ENCODE measurements at regions not wholly inside any gene's neighbourhood (a gene's known extent, or its start where the extent isn't known, plus 50 kb on each side); places are given as distances from the start of the nearest gene placed in this dataset.

DNA sequence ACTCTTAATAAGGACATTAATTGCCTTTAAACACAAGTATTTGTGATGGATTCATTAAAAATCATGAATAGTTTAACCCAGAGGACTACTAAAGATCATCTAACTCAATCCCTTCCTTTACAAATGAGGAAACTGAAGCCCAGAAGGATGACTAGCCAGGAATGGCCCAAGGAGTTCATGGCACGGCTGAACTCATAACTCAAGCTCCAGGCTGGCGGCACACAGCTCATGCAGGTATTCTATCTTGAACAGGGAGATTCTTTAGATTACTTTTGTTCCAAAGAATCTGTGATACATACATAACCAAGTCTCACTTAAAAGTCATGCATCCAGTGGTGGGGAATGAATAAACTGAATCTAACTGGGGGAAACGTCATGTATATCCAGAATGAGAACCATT is 495.5 kb downstream of the ACTL7B start:
- no peak for DNase-seq (ENCODE audit: low read depth, low spot score)

GRCh38 chr9:108356806-108357205 is 499.0 kb downstream of the ACTL7B start:
- no peak for DNase-seq (ENCODE audit: low read depth, low spot score)

- no peak for DNase-seq (ENCODE audit: low read depth, low spot score)
Observed at GRCh38 chr9:108351571-108351970, 504.2 kb downstream of the ACTL7B start.

DNA sequence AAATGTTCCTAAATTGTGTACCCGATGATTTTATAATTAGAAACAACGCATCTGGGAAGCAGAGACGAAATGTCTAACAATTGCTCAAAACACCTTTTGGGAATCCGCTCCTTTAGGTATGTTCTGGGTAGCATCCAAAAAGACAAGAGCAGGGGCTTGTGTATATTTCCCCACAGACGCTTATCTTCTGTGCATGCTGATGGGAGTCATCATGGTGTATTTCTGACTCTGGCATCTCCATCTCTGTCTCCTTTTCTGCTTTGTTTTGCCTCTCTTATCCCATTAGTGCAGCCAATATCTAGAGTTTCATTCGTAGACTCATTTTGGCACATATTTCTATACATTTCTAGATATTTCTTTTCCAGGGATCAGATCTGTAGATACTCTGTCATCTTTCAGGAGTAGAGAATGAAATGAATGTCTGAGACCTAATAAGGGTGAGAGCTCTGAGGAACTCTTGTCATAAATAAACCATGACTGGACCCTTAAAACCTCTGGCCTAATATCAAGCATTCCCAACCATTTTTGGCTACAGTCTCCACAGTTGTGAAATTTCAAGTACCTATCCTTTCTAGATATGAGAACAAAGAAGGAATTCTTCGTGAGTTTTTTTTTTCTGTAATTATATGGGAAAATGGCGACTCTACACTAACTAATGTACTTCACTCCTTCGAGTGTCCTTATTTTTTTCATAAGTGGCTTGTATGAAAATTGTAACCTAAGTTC is 508.2 kb downstream of the ACTL7B start:
- DNase-seq (ENCODE audit: low read depth, low spot score): no peak

DNA sequence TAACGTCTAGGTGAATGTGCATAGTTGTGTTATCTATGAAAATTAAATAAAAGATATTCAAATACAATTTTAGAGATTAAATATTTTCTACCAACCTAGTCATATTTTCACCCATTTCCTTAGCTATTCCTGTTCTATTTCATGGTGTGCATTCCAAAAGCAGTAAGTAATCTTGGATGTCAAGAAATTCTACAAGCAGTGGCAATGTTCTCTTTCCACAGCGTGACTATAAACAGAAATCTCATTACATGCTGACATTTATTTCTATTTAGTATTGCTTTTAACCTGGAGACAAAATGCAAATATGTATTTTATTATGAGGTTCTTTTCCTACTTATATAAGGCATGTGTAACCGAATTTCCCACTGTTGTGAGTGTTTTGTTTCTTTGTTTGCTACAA is 510.0 kb downstream of the ACTL7B start:
- DNase-seq (ENCODE audit: low read depth, low spot score): no peak

- no peak for DNase-seq (ENCODE audit: low read depth, low spot score)
Observed at GRCh38 chr9:108339251-108339650, 516.5 kb downstream of the ACTL7B start.

DNA sequence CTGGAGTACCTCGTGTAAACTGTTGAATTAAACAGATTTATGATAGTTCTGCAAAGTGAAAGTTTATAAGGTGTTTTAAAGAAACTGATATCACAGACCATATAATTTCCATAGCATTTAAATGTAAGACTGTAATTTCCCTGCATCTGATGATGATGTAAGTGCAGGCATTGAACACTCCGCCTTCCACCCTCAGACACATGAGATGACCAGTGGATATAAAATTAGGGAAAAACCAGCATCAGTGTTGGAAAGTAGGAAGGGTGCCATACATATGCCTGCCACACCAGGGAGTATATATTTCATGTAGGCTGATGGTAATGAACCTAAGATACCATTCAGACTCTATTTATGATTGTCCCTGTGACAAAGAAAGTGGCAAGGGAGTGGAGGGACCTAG is 519.2 kb downstream of the ACTL7B start:
- no peak for DNase-seq (ENCODE audit: low read depth, low spot score)

GRCh38 chr9:108333530-108333983 is 522.2 kb downstream of the ACTL7B start:
- DNase-seq (ENCODE audit: low read depth, low spot score): peak; percentile 7

GRCh38 chr9:108331596-108331995 is 524.2 kb downstream of the ACTL7B start:
- peak; percentile 38 for DNase-seq (ENCODE audit: low read depth, low spot score)

- no peak for DNase-seq (ENCODE audit: low read depth, low spot score)
Observed at GRCh38 chr9:108325406-108325805, 530.4 kb downstream of the ACTL7B start.

DNA sequence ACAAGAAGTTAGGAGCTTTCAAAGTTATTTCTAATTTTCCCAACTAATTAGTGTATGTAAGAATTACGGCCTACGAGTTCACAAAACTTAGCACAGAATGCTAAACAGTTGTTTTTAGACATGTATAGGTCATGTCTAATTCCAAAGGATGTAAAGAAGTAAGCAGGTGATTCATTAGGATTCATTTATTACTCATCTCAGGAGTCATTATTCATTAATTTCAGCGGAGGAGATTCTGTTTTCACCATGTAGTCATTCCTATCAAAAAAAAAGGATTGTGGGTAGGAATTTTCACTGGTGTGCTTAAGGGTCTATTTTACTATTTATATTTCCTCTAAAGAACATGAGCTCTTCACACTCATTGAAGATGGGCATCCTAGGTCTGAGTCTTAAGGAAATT is 532.2 kb downstream of the ACTL7B start:
- no peak for DNase-seq (ENCODE audit: low read depth, low spot score)

DNA sequence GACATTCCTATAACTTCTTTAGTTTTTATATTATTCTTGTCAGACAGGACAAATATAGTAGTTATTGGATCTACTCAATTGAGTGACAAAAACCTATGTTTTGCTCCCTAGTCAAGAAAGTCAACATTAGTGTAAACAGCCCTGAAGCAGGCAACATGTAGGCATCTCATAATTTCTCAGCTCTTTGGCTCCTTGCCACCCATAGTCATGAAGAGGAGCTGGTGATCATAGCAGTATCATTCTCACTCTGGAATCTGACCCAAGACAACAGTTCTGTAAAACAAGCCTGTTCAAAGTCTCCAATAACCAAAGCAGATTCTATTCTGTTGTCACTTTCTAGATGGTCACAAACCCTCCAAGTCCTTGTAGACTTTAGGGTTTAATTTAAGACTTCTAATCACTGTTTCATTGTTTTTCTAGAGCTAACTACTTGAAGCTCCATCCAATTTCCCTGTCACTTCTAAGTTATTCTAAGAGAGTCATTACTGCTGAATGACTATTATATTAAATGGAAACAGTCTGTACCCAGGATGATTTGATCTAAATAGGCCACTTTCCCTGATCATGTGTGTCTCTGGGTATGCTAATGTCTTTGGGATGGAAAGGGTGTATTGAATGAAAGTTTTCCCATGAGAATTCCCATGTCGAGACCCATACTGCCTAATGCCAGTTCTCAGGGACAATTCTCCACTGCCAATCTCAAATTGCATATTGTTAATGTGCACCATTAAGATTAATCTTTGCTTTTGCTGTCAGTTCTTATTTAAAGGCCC is 533.3 kb downstream of the ACTL7B start:
- no peak for DNase-seq (ENCODE audit: low read depth, low spot score)

- no peak for DNase-seq (ENCODE audit: low read depth, low spot score)
Observed at GRCh38 chr9:108316630-108317029, 539.2 kb downstream of the ACTL7B start.

DNA sequence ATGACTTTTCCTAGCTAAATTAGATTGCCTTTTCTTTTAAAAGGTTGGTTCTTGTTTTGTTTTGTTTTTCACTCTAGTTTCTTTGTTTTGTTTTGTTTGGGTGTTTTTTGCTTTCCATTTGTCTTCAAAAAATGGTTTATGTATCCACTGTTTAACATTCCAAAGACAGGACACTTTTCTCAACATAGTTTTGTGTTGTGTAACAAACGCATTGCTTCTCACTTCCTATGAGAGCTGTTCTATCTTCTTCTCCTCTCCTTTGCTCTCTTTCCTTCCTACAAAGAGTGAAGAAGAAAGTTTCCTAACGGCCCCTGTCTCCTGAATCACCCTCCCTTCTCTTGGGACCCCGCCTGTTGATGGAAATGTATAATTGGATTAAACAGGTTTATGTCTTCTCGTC is 539.7 kb downstream of the ACTL7B start:
- DNase-seq (ENCODE audit: low read depth, low spot score): no peak

- DNase-seq (ENCODE audit: low read depth, low spot score): no peak
Observed at GRCh38 chr9:108311745-108312144, 544.0 kb downstream of the ACTL7B start.

DNA sequence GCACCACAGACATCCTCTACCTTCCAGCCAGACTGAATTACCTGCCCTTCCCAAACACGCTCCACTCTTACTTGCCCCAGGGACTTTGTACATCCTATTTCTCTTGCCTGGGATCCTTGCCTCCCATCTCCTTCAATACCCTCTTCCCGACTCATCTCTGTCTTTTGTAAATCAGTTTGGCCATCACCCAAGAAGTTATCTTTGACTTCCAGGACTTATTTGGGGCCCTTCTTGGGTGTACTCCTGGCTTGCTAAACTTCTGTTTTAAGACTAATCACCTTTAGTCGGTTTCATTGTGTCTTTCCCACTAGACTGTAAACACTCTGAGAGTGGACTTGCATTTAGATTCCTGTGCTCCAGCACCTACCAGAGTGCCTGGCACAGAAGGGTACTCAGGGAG is 545.6 kb downstream of the ACTL7B start:
- no peak for DNase-seq (ENCODE audit: low read depth, low spot score)

- no peak for DNase-seq (ENCODE audit: low read depth, low spot score)
Observed at GRCh38 chr9:108300306-108301287, 555.2 kb downstream of the ACTL7B start.

DNA sequence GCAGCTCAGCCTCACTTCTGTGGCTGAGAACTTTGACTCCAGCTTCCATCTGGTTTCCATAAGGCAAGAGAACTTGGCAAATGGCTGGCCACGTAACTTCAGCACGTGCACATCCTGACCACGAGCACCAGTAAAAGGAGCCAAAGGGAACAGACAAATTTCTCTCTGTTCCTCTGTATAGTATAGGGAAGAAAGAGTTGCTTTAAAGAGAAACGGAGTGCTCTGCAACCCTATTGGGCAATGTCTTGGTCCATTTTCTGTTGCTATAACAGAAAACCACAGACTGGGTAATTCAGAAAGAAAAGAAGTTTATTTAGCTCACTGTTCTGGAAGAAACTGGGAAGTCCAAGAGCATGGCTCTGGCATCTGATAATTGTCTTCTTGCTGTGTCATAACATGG is 558.7 kb downstream of the ACTL7B start:
- no peak for DNase-seq (ENCODE audit: low read depth, low spot score)

- no peak for DNase-seq (ENCODE audit: low read depth, low spot score)
Observed at GRCh38 chr9:108296056-108296455, 559.7 kb downstream of the ACTL7B start.

DNA sequence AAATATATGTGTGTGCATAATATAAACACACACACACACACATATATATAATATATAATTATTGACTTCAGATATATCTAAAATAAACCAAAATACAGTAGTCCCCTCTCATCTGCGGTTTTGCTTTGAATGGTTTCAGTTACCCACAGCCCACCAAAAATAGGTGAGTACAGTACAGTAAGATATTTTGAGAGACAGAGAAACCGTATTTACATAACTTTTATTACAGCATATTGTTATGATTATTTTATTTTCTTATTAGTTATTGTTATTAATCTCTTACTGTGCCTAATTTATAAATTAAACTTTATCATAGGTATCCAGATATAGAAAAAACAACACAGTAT is 564.2 kb downstream of the ACTL7B start:
- no peak for DNase-seq (ENCODE audit: low read depth, low spot score)

DNA sequence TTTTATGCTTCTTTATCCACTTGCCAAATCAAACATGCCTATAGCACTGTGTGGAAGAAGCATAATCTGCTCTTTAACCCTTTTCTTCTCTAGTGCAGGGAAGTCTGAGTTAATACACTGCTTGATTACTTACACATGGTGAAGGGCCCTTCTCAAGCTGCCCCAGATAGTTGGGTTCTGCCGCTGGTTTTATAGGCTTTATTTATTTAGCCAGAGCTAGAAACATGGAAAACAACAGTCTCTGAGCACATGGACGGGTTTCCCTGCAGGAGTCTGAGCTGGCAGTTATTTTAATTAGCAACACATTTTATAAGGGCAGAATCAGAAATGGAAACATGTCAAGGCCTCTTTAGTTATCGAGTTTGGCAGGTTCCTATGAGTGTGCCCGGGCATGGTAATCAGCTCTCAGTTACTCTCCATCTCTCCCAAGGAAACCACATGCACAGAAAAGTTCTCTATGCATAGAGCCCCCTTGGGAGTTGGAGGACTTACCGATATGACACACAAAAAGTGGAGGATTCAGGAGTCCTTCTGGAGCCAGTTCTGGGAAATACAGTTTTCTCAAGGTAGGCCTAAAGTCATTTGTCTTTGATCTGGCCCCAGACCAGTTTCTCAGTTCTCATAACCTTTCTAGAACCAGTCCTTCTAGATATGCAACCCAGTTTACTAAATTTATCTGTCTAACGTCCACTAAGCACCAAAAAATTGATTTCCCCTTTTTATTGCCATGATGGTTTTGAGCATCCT is 564.8 kb downstream of the ACTL7B start:
- DNase-seq (ENCODE audit: low read depth, low spot score): no peak
